ENCODE measurements at regions not wholly inside any gene's neighbourhood (a gene's known extent, or its start where the extent isn't known, plus 50 kb on each side); places are given as distances from the start of the nearest gene placed in this dataset.

DNA sequence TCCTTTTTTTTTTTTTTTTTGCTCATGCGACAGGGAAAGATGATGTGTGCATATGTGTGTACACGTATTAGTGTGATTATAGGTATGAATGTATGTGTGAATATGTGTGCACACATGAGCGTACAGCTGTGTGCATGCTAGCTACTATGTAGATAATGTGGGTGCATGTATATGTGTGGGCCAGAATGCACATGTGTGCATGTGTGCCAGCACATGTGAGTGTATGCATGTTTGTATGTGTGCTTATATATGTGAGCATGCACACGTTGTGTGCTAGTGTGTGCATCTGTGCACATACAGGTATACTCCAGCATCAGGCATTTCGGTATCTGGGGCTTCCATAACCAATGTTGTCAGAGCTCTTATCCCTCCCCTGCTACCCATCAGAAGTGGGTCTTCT, 541.1 kb downstream of the AACS start:
- no peak overlapping the region for H3K4me3 ChIP-seq (replicated peaks; ENCODE audit: insufficient read depth, low read length)
- no peak overlapping the region for H3K27ac ChIP-seq (replicated peaks)
- TF ChIP-seq SPI1 (IDR thresholded peaks at IDR 0.05; ENCODE audit: borderline replicate concordance, low read depth) (no peak), POLR2AphosphoS5 (IDR thresholded peaks at IDR 0.05; ENCODE audit: low read depth) (no peak), GABPA (IDR thresholded peaks at IDR 0.05; ENCODE audit: low read depth) (no peak)
- TF ChIP-seq, protein P1, sequence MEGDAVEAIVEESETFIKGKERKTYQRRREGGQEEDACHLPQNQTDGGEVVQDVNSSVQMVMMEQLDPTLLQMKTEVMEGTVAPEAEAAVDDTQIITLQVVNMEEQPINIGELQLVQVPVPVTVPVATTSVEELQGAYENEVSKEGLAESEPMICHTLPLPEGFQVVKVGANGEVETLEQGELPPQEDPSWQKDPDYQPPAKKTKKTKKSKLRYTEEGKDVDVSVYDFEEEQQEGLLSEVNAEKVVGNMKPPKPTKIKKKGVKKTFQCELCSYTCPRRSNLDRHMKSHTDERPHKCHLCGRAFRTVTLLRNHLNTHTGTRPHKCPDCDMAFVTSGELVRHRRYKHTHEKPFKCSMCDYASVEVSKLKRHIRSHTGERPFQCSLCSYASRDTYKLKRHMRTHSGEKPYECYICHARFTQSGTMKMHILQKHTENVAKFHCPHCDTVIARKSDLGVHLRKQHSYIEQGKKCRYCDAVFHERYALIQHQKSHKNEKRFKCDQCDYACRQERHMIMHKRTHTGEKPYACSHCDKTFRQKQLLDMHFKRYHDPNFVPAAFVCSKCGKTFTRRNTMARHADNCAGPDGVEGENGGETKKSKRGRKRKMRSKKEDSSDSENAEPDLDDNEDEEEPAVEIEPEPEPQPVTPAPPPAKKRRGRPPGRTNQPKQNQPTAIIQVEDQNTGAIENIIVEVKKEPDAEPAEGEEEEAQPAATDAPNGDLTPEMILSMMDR (IDR thresholded peaks at IDR 0.05; ENCODE audit: insufficient read depth, low read length): no peak
- TF ChIP-seq, protein P2, sequence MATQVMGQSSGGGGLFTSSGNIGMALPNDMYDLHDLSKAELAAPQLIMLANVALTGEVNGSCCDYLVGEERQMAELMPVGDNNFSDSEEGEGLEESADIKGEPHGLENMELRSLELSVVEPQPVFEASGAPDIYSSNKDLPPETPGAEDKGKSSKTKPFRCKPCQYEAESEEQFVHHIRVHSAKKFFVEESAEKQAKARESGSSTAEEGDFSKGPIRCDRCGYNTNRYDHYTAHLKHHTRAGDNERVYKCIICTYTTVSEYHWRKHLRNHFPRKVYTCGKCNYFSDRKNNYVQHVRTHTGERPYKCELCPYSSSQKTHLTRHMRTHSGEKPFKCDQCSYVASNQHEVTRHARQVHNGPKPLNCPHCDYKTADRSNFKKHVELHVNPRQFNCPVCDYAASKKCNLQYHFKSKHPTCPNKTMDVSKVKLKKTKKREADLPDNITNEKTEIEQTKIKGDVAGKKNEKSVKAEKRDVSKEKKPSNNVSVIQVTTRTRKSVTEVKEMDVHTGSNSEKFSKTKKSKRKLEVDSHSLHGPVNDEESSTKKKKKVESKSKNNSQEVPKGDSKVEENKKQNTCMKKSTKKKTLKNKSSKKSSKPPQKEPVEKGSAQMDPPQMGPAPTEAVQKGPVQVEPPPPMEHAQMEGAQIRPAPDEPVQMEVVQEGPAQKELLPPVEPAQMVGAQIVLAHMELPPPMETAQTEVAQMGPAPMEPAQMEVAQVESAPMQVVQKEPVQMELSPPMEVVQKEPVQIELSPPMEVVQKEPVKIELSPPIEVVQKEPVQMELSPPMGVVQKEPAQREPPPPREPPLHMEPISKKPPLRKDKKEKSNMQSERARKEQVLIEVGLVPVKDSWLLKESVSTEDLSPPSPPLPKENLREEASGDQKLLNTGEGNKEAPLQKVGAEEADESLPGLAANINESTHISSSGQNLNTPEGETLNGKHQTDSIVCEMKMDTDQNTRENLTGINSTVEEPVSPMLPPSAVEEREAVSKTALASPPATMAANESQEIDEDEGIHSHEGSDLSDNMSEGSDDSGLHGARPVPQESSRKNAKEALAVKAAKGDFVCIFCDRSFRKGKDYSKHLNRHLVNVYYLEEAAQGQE (IDR thresholded peaks at IDR 0.05; ENCODE audit: insufficient replicate concordance, low read depth): no peak
- no peak for DNase-seq (ENCODE audit: low read depth in 1 of 2, low spot score in 1 of 2)
- H3K27me3 ChIP-seq (ENCODE audit: insufficient read depth, poor library complexity, severe bottlenecking): no peaks in the 10 kb centered on the region

DNA sequence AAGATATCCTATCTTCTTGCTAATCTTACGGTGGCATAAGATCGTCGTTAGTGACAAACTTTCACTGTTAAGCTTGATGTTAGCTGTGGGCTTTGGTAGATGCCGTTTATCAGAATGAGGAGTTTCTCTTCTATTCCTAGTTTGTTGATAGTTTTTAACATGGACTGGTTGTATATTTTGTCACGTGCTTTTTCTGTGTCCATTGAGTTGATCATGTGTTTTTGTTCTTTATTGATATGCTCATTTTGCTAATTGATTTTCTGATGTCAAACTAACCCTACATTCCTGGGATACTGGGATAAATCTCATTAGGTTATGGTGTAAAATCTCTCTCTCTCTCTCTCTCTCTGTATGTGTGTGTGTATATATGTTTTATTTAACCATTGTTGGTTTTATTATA, 545.1 kb downstream of the AACS start:
- no peak for DNase-seq (ENCODE audit: low read depth in 1 of 2, low spot score in 1 of 2)
- Histone ChIP-seq H3K27me3 (ENCODE audit: insufficient read depth, poor library complexity, severe bottlenecking) (no peaks in the 10 kb centered on the region), H3K4me3 (replicated peaks; ENCODE audit: insufficient read depth, low read length) (no peak overlapping the region), H3K27ac (replicated peaks) (no peak overlapping the region)
- TF ChIP-seq, protein P2 (IDR thresholded peaks at IDR 0.05; ENCODE audit: insufficient replicate concordance, low read depth): no peak
- TF ChIP-seq GABPA (IDR thresholded peaks at IDR 0.05; ENCODE audit: low read depth): no peak
- TF ChIP-seq SPI1 (IDR thresholded peaks at IDR 0.05; ENCODE audit: borderline replicate concordance, low read depth): no peak
- TF ChIP-seq POLR2AphosphoS5 (IDR thresholded peaks at IDR 0.05; ENCODE audit: low read depth): no peak
- TF ChIP-seq, protein P1 (IDR thresholded peaks at IDR 0.05; ENCODE audit: insufficient read depth, low read length): no peak

DNA sequence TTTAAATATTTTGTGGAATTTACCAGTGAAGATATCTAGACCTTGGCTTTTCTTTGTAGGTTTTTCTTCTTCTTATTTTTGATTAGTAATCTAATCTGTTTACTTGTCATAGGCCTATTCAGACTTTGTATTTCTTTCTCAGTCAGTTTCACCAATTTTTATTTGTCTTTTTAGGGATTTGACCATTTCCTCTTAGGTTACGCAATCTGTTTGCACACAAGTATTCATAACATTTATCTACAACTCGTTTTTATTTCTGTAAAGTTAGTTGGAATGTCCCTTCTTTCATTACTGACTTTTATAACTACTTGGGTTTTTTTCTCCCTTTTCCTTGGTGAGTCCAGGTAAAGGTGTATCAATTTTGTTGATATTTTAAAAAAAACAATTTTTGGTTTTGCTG, 545.7 kb downstream of the AACS start:
- Histone ChIP-seq H3K27ac (replicated peaks) (no peak overlapping the region), H3K4me3 (replicated peaks; ENCODE audit: insufficient read depth, low read length) (no peak overlapping the region), H3K27me3 (ENCODE audit: insufficient read depth, poor library complexity, severe bottlenecking) (no peaks in the 10 kb centered on the region)
- no peak for DNase-seq (ENCODE audit: low read depth in 1 of 2, low spot score in 1 of 2)
- no peak for TF ChIP-seq SPI1 (IDR thresholded peaks at IDR 0.05; ENCODE audit: borderline replicate concordance, low read depth)
- TF ChIP-seq GABPA (IDR thresholded peaks at IDR 0.05; ENCODE audit: low read depth): no peak
- TF ChIP-seq, protein P2 (IDR thresholded peaks at IDR 0.05; ENCODE audit: insufficient replicate concordance, low read depth): no peak
- TF ChIP-seq, protein P1 (IDR thresholded peaks at IDR 0.05; ENCODE audit: insufficient read depth, low read length): no peak
- no peak for TF ChIP-seq POLR2AphosphoS5 (IDR thresholded peaks at IDR 0.05; ENCODE audit: low read depth)

Measured in HL-60 (cell line).